GM18907 (cell line): ENCODE measurements at regions not wholly inside any gene's neighbourhood (a gene's known extent, or its start where the extent isn't known, plus 50 kb on each side); places are given as distances from the start of the nearest gene placed in this dataset.
A peak's percentile ranks its signal among the peaks of the same experiment; 100 is the strongest.

Experiments used
- ATAC-seq: cut with Tn5 transposase; IDR thresholded peaks from one replicate; pipeline ENCODE4 v1.9.1; 2021; ENCODE audit warnings: mild to moderate bottlenecking, moderate library complexity; ENCODE audit not compliant: unreplicated experiment

- ATAC-seq: no peak
These were observed 408.0 kb downstream of the LRATD1 start for GRCh38 chr2:15040429-15041084.

- no peak for ATAC-seq
These were observed 408.9 kb downstream of the LRATD1 start for GRCh38 chr2:15041429-15041837.

DNA sequence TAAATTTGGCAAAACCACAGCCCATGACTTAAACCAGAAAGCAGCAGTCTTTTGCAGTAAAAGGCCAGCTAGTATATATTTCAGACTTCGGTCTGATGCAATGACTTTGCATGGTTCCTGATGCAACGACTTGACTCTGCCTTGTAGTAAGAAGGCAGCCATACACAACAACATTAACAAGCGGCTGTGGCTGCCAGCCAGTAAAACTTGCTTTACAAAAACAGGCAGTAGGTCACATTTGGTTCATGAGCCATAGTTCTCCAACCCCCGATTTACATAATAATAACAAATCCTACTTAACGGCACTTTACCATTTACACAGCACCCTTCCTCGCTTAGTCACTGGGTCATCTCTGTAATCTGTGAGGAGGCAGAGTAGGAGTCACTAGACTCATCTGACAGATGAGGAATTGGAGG lies 410.3 kb downstream of the LRATD1 start:
- ATAC-seq: no peak

GRCh38 chr2:15043336-15044058 lies 411.0 kb downstream of the LRATD1 start:
- no peak for ATAC-seq

- no peak for ATAC-seq
These were observed 412.5 kb downstream of the LRATD1 start for GRCh38 chr2:15045054-15045453.

DNA sequence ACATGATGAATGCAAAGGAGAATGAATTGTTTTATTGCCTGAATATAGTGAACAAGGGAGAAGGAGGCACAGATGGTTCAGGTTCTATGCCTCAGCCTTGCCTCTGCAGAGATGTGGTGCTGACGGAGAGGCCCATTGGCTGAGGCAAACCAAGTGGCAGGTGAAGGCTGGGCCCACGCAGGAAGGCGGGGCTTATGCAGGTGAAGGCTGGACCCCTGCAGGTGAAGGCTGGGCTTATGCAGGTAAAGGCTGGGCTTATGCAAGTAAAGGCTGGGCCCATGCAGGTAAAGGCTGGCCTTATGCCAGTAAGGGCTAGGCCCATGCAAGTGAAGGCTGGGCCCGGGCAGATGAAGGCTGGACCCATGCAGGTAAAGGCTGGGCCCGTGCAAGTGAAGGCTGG lies 414.7 kb downstream of the LRATD1 start:
- no peak for ATAC-seq

DNA sequence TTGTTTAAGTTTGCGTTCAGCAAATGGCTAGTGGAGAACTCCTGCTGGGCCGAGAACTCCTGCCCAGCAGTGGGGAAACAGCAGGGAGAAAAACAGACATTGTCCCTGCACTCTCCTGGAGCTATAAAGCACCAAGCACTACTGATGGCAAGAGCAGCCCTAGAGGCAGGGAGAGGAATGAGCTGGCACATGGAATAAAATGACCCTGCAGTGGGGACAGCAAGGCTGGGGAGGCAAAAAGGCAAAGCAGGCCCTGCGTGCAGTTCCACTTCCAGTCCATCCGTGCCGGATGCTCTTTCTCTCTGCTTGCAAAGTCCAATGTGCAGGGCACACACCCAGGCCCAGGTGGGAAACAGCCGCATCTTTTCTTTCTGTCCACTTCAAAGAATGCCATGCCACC lies 415.5 kb downstream of the LRATD1 start:
- ATAC-seq: no peak

- no peak for ATAC-seq
These were observed 416.8 kb downstream of the LRATD1 start for GRCh38 chr2:15049096-15049993.

DNA sequence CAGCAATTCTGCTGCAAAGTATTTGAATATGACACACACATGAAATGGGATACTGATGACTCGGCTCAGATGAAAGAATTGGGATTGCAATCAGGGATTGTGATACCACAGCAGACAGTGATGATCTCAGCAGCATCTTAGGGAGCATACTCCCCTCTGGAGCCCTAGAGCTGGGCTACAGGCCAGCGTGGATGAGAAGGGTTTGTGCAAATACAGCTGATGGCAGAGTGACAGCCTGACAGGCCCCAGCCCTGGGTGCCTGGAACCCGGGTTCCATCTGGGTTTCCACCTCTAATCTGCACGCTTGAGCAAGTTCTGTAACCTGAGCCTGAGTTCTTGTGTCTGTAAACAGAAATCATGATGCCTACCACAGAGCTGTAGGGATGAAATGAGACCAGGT lies 418.0 kb downstream of the LRATD1 start:
- ATAC-seq: no peak

DNA sequence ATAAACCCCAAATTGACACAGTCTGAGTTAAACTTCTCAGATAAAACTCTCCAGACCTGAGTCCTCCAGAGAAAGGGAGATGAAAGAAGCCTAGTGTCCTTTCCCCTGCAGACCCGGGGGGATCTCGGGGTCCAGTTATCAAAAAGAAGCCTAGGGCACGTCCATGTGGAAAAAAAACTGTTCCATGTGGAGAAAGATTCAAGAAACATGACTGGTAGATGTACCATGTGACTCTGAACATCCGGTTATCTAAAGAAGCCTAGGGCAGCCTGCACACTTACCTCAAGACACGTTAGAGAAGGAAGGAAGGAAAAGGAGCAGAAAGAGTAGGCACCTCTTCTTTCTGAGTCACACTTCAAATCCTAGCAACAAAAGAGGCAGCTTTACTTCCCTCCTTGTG lies 421.0 kb downstream of the LRATD1 start:
- ATAC-seq: no peak

DNA sequence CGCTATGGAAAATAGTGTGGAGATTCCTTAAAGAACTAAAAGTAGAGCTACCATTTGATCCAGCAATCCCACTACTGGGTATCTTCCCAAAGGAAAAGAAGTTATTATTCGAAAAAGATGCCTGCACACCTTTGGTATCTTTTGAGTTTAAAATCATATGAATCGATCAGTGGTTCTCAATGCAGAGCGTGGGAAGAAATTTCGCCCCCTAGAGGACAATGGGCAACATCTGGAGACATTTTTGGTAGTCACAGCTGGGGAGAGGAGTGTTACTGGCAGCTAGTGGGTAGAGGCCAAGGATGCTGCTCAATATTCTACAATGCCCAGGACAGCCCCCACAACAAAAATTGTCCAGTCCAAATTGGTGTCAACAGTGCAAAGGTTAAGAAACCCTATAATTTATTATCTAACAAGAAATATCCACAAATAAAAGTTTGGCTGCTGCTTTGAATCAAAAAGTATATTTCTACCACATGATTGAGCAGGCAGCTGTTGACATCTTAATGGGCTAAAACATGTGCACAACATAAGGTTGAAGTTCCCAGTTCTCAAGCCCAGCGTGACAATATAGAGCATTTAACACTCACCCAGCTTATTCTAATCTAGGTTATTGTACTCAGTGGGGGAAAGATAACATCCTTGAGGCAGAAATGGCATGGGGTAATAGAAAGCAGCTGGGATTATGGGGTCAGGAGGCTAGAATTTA lies 425.7 kb downstream of the LRATD1 start:
- ATAC-seq: peak; percentile 68

DNA sequence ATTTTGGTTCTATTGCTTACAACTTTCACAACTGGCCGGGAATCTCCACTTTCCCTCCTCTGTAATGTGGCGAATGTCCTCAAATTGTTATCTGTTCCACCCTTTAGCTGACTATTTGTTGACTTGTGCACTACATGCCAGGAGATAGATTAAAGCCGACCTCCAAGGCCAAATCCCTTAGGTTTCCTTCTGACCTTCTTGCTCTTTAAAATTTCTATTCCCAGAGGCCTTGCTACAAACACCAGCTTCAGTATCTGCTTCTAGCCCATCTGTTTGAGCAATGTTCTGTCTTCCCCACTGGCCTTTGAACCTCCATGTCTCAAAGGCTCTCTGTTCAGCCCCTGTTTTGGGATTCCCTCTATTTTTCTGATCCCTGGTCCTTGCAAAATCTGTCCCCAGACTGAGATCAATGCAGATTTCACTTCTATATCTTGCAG lies 426.2 kb downstream of the LRATD1 start:
- ATAC-seq: no peak

GRCh38 chr2:15059870-15060512 lies 427.5 kb downstream of the LRATD1 start:
- no peak for ATAC-seq

- ATAC-seq: no peak
These were observed 428.8 kb downstream of the LRATD1 start for GRCh38 chr2:15061268-15061667.

DNA sequence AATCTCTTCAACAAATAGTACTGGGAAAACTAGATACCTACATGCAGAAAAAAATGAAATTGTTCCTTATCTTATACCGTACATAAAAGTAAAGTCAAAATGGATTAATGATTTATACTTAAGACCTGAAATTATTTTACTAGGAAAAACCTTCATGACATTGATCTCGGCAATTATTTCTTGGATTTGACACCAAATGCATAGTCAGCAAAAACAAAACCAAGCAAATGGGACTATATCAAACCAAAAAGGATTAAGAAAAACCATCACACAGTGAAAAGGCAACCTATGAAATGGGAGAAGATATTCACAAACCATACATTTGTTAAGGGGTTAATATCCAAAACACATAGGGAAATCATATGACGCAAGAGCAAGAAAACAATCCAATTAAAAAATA lies 433.6 kb downstream of the LRATD1 start:
- ATAC-seq: no peak

GRCh38 chr2:15069149-15069548 lies 436.6 kb downstream of the LRATD1 start:
- ATAC-seq: no peak

- no peak for ATAC-seq
These were observed 440.3 kb downstream of the LRATD1 start for GRCh38 chr2:15072836-15073235.

DNA sequence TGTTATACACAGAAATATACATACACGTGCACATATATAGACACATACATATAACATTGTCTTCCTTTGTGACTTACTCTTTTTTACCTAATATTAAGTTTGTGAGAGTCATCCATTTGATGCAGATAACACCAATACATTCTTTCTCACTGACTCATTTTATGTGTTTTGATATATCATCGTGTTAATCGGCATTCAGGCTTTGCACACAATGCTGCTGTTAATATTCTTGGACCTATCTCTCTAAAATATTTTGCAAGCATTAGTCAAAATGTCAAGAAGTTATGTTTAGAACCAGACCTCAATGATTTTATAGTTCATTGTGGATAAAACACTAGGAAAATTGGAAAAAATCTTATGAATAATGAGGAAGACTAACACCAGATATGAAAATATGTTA lies 441.1 kb downstream of the LRATD1 start:
- no peak for ATAC-seq

GRCh38 chr2:15074319-15074718 lies 441.8 kb downstream of the LRATD1 start:
- ATAC-seq: no peak
